ENCODE measurements at regions not wholly inside any gene's neighbourhood (a gene's known extent, or its start where the extent isn't known, plus 50 kb on each side); places are given as distances from the start of the nearest gene placed in this dataset.

DNA sequence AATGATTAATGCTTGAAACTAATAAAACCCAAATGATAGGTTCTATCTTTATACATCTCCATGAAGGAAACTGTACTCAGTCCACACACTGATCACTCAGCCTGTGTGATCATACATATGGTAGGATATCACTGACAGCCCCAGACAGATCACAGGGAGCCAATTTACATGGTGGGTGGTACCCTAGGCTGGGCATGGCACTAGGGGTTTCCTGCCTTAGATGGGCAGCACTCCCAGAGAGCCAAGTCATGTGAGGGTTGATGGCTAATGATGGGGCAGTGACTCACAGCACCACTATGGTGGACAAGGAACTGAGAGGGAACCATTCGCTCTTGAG lies 89.6 kb upstream of the PTPRR start:
- no peak for DNase-seq (ENCODE audit: low read depth)

DNA sequence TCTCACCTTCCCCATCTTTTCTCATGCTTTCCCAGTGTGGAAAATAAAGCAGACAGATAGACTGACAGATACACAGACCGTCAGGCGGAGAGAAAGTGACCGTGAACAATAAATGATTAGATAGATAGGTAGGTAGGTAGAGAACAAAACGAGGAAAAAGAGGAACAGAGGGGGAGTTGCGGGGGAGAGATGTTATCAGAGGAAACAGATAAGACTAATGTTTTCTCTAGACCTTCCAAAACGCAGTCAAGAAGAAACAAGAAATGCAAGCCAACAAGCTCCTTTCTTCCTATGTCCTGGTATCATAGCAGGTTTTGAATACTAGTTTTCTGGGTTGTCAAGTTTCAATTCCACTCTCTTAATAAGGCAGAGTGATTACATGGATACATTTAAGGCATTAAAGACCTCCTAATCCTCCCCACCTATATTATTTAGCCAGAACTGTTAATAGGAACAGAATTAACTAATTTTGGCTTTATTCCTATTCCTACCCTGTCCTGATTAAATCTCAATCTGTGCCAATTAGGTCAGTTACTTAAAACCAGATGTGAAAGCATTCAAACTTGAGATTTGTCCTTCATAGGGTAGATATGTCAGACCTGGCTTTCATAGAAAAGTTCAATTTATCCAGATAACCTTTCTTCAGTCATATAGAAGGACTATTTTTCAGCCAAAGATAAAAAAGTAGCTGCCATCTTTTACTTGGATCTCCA lies 89.0 kb upstream of the PTPRR start:
- DNase-seq (ENCODE audit: low read depth), result no peak

DNA sequence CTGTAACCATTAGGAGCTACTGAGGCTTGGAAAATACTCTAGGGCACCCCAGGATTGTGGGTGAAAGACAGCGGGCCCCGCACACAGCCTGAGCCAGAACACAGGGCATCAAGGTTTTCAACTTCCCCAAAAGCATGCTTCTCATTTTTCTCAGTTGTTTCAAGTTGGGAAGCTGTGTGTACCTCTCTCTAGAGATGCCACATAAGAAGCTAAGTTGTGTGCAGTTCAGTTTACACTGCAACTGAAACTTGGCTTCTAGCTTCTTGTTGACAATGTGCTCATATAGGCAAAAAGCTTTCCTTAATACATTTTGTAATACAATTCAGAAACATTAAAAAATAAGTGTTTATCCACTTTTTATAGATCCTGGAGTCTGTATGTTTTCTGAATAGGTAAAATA lies 88.1 kb upstream of the PTPRR start:
- DNase-seq (ENCODE audit: low read depth), result no peak

DNA sequence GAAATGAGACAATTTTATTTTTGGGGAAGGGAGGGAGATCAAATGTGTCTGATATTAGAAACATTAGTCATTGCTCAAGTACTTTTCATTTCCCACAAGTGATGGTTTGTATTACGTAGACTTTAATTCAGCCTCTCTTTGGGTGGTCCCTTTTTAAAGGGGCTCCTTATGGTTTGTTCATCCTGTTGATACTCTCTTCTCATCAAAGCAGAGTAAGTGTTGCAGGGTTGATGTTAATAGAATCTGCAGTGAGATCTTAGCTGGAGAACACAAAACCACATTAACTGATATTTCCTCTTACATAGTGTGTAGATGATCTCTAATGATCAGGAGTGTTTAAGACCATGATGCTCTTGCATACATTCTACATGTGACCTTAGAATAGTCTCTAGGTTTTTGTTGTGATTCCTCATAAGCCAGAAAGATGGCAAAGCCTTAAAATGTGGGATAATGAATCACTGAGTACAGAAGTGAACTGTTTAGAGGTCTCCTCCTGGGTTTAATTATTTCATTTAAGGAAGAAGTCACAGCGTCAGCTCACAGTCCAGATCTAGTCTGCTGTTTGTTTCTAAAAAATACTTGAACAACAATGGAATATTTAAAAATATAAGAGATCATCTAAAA lies 87.4 kb upstream of the PTPRR start:
- DNase-seq (ENCODE audit: low read depth), result no peak

DNA sequence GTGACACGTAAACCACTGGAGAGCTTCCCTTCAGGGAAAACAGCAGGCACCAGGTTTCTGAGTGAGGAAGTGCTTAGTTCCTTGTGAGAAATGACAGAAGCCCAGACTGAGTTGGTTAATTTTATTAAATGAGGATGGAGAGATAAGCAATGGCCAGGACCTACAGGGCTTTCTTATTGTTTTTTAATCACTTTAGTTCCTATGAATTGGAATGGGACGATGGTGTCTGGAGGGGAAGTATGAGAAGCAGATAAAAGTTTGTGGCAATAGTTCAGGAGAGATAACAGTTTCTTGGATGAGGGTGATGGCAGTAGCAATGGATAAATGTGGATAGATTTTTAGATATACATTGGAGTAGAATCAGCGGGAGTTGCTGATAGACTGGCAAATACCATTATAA lies 86.5 kb upstream of the PTPRR start:
- DNase-seq (ENCODE audit: low read depth), result no peak

DNA sequence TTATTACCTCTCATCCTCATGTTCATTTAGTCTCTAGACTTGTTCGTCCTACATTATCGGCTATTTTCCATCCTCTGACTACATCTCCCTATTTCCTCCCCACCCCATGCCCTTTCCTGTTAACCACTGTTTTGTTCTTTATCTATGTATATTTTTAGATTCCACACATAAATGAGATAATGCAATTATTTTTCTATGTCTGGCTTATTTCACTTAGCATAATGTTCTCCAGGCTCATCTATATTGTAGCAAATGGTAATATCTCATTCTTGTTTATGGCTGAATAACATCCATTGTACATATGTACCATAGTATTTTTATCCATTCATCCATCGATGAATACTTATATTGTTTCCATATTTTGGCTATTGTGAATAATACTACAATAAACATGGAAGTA lies 84.6 kb upstream of the PTPRR start:
- no peak for DNase-seq (ENCODE audit: low read depth)

DNA sequence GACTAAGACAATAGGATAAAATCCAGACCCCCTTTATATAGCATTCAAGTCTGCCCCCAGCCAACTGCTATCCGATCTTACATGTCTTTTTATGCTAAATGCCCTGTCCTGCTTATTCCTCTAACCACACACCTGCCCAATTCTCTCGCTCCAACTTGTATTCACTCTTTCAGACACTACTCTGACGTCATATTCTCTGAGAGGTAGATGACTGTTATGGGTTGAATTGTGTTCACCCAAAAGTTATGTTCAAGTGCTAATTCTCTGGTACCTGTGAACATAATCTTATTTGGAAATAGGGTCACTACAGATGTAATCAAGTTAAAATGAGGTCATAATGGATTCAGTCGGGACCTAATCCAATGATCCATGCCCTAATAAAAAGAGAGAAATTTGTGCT lies 84.0 kb upstream of the PTPRR start:
- DNase-seq (ENCODE audit: low read depth), result no peak

DNA sequence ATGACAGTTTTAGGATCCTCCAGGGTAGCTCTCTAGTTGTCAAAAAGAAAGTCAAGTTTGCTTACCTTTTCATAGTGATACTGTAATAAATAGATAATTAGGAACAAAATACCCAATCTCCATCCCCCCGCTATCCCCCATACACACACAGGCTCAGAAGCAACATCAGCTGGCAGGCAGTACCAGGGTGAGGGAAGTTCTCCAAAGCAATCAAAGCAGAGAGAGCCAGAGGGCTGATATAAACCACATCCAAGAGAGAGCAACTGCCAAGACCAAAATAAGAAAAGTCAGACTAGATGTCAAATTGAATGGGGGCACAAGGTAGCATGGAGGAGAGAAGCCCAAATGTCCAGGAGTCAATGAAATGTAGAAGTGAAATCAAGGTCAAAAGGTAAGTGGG lies 80.2 kb upstream of the PTPRR start:
- no peak for DNase-seq (ENCODE audit: low read depth)

DNA sequence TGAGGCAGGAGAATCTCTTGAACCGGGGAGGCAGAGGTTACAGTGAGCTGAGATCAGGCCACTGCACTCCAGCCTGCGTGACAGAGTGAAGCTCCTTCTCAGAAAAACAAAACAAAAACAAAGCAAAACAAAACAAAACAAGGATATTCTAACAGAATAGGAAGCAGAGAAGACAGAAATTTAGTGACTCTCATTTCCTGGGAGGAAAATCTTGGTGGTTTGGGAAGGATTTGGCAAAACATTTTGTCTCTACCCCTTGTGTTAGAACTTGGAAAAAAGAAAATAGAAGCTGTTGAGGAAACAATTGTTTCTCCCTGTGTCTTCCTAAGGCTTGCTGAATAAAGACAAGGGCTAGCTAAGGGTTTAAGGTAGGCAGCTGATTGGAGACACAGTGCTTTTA lies 79.7 kb upstream of the PTPRR start:
- no peak for DNase-seq (ENCODE audit: low read depth)

DNA sequence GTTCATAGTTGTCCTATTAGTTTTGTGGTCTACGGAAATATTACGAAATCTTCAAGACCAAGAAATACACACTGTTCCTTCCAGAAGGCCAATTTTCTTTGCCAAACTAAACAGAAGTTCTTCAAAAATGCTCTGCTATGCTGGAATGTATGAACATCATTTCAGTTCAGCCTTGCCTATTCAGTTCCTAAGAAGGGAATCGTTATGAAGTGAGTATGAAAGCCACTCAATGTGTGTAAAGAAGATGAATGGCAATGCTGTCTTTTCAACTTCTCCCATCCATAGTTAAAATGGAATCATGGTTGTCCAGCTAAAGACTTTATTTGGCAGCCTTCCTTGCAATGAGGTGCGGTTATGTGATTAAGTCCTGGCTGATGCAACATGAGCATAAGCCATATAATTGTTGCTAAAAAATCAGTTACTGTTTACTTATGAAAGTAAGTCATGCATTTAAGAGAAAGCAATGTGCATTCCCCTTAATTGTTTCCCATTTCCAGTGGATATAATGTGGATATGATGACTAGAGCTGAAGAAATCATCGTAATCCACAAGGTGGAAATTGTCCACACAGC lies 73.8 kb upstream of the PTPRR start:
- peak; percentile 33 for DNase-seq (ENCODE audit: low read depth)

DNA sequence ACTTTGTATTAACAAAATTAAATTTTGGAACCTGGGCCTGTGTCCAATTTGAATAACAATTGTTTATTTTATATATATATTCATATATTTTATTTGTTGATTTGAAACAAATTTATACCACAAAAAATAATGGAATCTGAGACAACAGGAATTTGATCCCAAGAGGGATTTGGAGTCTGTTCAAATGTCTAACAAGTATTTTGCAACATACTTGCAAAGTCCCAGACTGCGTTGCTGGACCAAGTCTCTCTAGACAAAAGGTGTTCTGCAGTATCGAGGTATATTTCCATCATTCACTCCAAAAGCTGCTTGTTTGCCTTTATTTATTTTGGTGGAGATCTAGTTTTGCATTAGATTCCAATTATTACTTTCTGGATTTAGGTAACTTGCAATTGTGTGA lies 68.7 kb upstream of the PTPRR start:
- no peak for DNase-seq (ENCODE audit: low read depth)

DNA sequence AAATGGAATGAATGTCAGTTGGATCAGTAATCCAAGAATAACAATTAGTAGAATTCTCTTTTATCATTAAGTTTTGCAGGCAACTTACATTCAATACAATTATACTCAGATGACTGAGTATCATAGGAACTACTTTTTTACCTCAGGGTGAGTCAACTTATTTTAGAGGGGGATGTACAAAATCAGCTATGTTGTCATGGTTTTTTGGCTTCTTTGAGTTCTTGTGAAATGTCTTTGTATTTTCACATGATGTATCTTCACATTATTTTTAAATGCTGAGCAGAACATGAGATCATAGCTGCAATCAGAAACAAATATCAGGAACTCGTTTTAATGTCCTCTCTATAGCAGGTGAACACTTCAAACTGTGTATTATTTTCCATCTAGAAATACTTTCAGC lies 65.3 kb upstream of the PTPRR start:
- no peak for DNase-seq (ENCODE audit: low read depth)

DNA sequence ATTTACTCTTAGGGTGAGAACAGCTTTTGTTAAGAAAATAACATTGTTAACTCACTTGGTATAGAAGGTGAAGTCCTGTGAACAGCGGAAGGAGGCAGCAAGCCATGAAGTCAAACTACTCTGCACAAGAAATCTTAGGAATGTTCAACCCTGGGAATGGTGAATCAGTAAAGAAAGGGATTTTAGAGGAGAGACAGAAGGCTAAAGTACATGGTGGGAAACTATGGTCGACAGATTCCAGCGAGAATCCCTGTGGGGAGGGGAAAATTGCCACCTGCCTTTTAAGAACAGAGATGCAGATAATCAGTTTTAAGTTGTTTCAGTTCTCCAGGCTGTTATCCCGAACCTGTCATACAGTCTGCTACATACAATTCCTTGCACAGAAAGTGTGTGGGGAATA lies 63.2 kb upstream of the PTPRR start:
- no peak for DNase-seq (ENCODE audit: low read depth)

DNA sequence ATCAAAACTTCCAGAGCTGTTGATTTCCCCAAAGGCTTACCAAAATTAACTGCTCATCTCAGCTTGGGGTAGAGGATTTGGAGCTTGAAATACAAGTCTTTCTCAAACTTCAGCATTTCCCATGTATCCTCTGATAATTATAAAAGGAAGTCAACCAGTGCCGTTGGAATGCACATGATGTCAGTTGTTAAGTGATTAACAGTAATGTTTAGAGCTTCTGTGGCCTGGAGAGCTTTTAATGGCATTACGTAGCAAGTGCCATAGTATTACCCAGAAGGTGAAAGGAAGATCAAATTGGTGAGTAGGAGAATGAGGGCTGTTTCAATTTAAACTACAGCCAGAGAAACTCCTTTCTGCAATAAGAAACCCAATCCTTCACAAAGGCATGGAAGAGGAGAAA lies 62.5 kb upstream of the PTPRR start:
- DNase-seq (ENCODE audit: low read depth), result no peak

DNA sequence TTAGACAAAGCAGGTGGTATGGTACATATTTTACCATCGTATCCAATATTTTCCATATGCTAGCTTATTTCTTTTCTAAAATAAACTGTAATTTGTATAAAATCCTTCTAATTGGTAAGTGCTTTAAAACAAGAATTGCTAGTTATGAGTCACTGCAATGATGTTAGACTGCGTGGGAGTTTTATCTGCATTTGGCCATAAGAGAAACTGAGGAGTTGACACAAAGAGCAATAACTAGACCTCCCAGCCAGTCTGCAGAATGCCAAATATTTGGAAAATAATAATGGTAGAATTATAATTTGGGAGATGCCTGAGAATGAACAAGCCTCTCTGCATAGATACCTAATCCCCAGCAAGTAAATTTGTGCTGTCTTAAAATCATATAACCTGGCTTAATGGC lies 61.7 kb upstream of the PTPRR start:
- no peak for DNase-seq (ENCODE audit: low read depth)

DNA sequence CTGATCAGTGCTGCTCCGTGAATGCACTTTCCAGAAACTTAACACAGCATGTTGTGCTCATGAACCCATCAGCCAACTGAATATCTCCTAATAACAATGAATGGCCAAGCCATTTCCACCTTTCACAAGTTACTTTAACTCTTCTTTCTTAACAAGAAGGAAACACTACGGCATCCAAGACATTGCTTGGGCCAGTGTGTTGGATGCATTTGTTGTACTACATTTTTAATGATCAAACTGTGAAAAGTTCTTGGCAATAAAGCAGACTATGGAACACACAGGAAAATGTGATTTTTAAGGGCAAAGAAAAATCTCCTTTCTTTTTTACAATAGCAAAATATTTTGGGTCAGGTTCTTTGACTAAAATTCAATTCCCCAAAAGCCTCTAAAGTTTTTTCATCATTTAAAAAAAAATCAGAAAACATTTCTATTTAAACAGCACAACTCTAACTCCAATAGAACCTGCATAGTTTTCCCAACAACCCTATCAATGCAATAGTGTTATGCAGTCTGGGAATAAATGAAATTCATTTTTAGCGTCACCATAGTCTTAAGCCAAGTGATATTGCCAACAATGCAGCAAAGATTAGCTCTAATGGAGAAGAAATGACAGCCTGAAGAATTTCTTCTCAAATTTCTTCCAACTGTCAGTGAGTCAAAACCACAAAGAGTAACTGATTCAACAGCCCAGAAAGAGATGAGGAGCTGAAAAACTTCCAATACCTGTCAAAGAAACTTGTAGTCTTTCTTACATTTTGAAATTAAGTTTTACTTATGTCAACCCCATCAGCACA lies 50.7 kb upstream of the PTPRR start:
- DNase-seq (ENCODE audit: low read depth), result no peak

All from HS-27A (cell line).